ENCODE measurements at regions not wholly inside any gene's neighbourhood (a gene's known extent, or its start where the extent isn't known, plus 50 kb on each side); places are given as distances from the start of the nearest gene placed in this dataset.

GRCh38 chr6:121584586-121585369, 149.3 kb downstream of the GJA1 start:
- TF ChIP-seq, protein P1, sequence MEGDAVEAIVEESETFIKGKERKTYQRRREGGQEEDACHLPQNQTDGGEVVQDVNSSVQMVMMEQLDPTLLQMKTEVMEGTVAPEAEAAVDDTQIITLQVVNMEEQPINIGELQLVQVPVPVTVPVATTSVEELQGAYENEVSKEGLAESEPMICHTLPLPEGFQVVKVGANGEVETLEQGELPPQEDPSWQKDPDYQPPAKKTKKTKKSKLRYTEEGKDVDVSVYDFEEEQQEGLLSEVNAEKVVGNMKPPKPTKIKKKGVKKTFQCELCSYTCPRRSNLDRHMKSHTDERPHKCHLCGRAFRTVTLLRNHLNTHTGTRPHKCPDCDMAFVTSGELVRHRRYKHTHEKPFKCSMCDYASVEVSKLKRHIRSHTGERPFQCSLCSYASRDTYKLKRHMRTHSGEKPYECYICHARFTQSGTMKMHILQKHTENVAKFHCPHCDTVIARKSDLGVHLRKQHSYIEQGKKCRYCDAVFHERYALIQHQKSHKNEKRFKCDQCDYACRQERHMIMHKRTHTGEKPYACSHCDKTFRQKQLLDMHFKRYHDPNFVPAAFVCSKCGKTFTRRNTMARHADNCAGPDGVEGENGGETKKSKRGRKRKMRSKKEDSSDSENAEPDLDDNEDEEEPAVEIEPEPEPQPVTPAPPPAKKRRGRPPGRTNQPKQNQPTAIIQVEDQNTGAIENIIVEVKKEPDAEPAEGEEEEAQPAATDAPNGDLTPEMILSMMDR (IDR thresholded peaks at IDR 0.05; ENCODE audit: low read length) = no peak
- TF ChIP-seq EZH2 (IDR thresholded peaks at IDR 0.05; ENCODE audit: borderline replicate concordance, low read length) = no peak

Data from OCI-LY1 (cell line).